Thyroid gland (tissue), 4 donors: ENCODE measurements at regions not wholly inside any gene's neighbourhood (a gene's known extent, or its start where the extent isn't known, plus 50 kb on each side); places are given as distances from the start of the nearest gene placed in this dataset.

Experiments
- CTCF ChIP-seq, 6 experiments: fragments of 200-600 bp in 3 of 6; fragments of 450-650 bp in 3 of 6; sonication (generic) in 3 of 6; IDR thresholded peaks; one replicate each; pipeline ENCODE4 v1.5.1; 2016 to 2019; ENCODE audit warnings: antibody characterized with exemption in 6 of 6, mild to moderate bottlenecking in 2 of 6, inconsistent platforms in 1 of 6, moderate library complexity in 1 of 6
- POLR2A ChIP-seq, 2 donors: fragments of 450-650 bp; IDR thresholded peaks; one replicate each; pipeline ENCODE4 v1.6.1; 2017; ENCODE audit warnings: antibody characterized with exemption in 2 of 2, mild to moderate bottlenecking in 2 of 2, moderate library complexity in 1 of 2

DNA sequence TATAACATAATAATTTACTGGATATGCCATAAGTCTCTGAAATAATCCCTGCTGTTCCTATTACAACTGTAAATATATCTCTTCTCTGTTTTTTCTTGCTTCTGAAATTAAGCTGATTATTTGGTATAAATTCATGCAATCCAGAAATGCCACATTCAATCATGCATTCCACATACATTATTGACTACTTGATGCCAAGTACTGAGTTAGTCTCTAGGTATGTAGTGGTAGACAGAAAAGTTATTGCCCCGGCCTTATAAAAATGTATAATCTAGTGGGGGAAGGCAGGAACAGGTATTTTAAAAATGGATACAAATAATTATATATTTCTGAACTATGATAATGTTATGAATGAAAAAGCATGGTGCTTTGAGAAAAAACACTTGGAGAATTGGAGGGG is 338.6 kb upstream of the SNX7 start:
- TF ChIP-seq CTCF (IDR thresholded peaks at IDR 0.05): no peak
- TF ChIP-seq POLR2A (IDR thresholded peaks at IDR 0.05): no peak
